HL-60 (cell line): ENCODE measurements at regions not wholly inside any gene's neighbourhood (a gene's known extent, or its start where the extent isn't known, plus 50 kb on each side); places are given as distances from the start of the nearest gene placed in this dataset.

Experiments
- GABPA ChIP-seq: IDR thresholded peaks from 2 replicates; pipeline ENCODE4 v1.6.1; 2012; ENCODE audit warnings: low read depth
- POLR2AphosphoS5 ChIP-seq: IDR thresholded peaks from 2 replicates; pipeline ENCODE4 v1.6.1; 2012; ENCODE audit warnings: low read depth
- TF ChIP-seq, protein P1 (sequence below): IDR thresholded peaks from one replicate; pipeline ENCODE4 v1.5.1; 2011; ENCODE audit warnings: low read length, control low read depth, inconsistent platforms; ENCODE audit not compliant: insufficient read depth
- TF ChIP-seq, protein P2 (sequence below): IDR thresholded peaks from 2 replicates; pipeline ENCODE4 v1.6.1; 2012; ENCODE audit warnings: low read depth; ENCODE audit not compliant: insufficient replicate concordance

DNA sequence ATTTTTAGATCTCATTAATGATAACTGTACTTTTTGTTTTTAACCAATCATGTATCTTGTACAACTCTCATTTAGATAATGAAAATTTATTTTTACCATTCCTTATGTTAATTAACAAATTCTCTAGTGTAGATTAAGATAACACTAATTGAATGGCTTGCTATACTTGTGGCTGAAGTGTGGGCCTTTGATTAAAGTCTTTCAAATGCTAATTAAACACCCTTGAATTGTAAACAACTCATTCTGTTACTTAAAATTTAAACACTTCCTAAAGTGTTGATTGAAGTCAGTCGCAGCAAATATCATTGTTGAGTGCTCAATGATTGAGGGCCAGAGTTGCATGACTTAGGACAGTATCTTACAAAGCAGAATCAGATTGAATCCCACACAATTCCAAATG, 109.8 kb upstream of the GULP1 start:
- no peak for TF ChIP-seq POLR2AphosphoS5
- TF ChIP-seq, protein P1, sequence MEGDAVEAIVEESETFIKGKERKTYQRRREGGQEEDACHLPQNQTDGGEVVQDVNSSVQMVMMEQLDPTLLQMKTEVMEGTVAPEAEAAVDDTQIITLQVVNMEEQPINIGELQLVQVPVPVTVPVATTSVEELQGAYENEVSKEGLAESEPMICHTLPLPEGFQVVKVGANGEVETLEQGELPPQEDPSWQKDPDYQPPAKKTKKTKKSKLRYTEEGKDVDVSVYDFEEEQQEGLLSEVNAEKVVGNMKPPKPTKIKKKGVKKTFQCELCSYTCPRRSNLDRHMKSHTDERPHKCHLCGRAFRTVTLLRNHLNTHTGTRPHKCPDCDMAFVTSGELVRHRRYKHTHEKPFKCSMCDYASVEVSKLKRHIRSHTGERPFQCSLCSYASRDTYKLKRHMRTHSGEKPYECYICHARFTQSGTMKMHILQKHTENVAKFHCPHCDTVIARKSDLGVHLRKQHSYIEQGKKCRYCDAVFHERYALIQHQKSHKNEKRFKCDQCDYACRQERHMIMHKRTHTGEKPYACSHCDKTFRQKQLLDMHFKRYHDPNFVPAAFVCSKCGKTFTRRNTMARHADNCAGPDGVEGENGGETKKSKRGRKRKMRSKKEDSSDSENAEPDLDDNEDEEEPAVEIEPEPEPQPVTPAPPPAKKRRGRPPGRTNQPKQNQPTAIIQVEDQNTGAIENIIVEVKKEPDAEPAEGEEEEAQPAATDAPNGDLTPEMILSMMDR: no peak
- TF ChIP-seq, protein P2, sequence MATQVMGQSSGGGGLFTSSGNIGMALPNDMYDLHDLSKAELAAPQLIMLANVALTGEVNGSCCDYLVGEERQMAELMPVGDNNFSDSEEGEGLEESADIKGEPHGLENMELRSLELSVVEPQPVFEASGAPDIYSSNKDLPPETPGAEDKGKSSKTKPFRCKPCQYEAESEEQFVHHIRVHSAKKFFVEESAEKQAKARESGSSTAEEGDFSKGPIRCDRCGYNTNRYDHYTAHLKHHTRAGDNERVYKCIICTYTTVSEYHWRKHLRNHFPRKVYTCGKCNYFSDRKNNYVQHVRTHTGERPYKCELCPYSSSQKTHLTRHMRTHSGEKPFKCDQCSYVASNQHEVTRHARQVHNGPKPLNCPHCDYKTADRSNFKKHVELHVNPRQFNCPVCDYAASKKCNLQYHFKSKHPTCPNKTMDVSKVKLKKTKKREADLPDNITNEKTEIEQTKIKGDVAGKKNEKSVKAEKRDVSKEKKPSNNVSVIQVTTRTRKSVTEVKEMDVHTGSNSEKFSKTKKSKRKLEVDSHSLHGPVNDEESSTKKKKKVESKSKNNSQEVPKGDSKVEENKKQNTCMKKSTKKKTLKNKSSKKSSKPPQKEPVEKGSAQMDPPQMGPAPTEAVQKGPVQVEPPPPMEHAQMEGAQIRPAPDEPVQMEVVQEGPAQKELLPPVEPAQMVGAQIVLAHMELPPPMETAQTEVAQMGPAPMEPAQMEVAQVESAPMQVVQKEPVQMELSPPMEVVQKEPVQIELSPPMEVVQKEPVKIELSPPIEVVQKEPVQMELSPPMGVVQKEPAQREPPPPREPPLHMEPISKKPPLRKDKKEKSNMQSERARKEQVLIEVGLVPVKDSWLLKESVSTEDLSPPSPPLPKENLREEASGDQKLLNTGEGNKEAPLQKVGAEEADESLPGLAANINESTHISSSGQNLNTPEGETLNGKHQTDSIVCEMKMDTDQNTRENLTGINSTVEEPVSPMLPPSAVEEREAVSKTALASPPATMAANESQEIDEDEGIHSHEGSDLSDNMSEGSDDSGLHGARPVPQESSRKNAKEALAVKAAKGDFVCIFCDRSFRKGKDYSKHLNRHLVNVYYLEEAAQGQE: no peak
- no peak for TF ChIP-seq GABPA
